Loucy (cell line): ENCODE measurements at regions not wholly inside any gene's neighbourhood (a gene's known extent, or its start where the extent isn't known, plus 50 kb on each side); places are given as distances from the start of the nearest gene placed in this dataset.

Source experiments
- H2AFZ ChIP-seq: fragments of 200-600 bp; sonication (generic); 2 replicates; pipeline ENCODE4 v1.6.0; 2016; ENCODE audit warnings: antibody characterized with exemption, mild to moderate bottlenecking, low read length, moderate library complexity
- H3F3A ChIP-seq: fragments of 200-600 bp; 2 replicates; pipeline ENCODE4 v1.6.0; 2016; ENCODE audit warnings: antibody characterized with exemption, low read depth, mild to moderate bottlenecking
- H3K27me3 ChIP-seq: fragments of 200-600 bp; sonication (generic); 2 replicates; pipeline ENCODE4 v1.6.1; 2014; ENCODE audit warnings: low read length, mild to moderate bottlenecking; ENCODE audit not compliant: insufficient read depth, poor library complexity, severe bottlenecking
- H3K36me3 ChIP-seq: fragments of 200-600 bp; sonication (generic); 2 replicates; pipeline ENCODE4 v1.6.1; 2016; ENCODE audit warnings: low read length; ENCODE audit not compliant: insufficient read depth
- H3K4me1 ChIP-seq: fragments of 200-600 bp; sonication (generic); 2 replicates; pipeline ENCODE4 v1.5.1; 2014; ENCODE audit warnings: low read length, mild to moderate bottlenecking; ENCODE audit not compliant: insufficient read depth, poor library complexity, severe bottlenecking
- H3K4me2 ChIP-seq: fragments of 200-600 bp; sonication (generic); 2 replicates; pipeline ENCODE4 v1.6.0; 2014; ENCODE audit warnings: antibody characterized with exemption, low read length, low read depth, mild to moderate bottlenecking; ENCODE audit not compliant: poor library complexity, severe bottlenecking
- H3K4me3 ChIP-seq: fragments of 200-600 bp; sonication (generic); 2 replicates; pipeline ENCODE4 v1.5.1; 2014; ENCODE audit warnings: low read length, mild to moderate bottlenecking, mixed read lengths; ENCODE audit not compliant: poor library complexity, severe bottlenecking
- H3K79me2 ChIP-seq: fragments of 200-600 bp; sonication (generic); 2 replicates; pipeline ENCODE4 v1.6.1; 2014; ENCODE audit warnings: low read length; ENCODE audit not compliant: insufficient read depth
- H3K9ac ChIP-seq: fragments of 200-600 bp; sonication (generic); 2 replicates; pipeline ENCODE4 v1.6.0; 2014; ENCODE audit warnings: mild to moderate bottlenecking, low read depth, low read length, moderate library complexity; ENCODE audit not compliant: poor library complexity, severe bottlenecking
- H3K9me2 ChIP-seq: fragments of 200-600 bp; sonication (generic); replicated peaks from 2 replicates; pipeline ENCODE4 v1.6.1; 2016; ENCODE audit warnings: low read depth, low read length, mixed read lengths
- H3K9me3 ChIP-seq: fragments of 200-600 bp; sonication (generic); 2 replicates; pipeline ENCODE4 v1.6.1; 2014; ENCODE audit warnings: mild to moderate bottlenecking, antibody characterized with exemption, low read length, low read depth; ENCODE audit not compliant: insufficient read depth
- H4K20me1 ChIP-seq: fragments of 200-600 bp; sonication (generic); 2 replicates; pipeline ENCODE4 v1.6.0; 2014; ENCODE audit warnings: antibody characterized with exemption, low read length, mild to moderate bottlenecking; ENCODE audit not compliant: insufficient read depth, poor library complexity, severe bottlenecking
- EZH2phosphoT487 ChIP-seq: fragments of 200-600 bp; IDR thresholded peaks from 2 replicates; pipeline ENCODE4 v1.6.1; 2018; ENCODE audit warnings: antibody characterized with exemption, mild to moderate bottlenecking, moderate library complexity, borderline replicate concordance
- TF ChIP-seq, protein P1 (sequence below): fragments of 200-600 bp; sonication (generic); conservative IDR thresholded peaks from 2 replicates; pipeline ENCODE4 v1.5.1; 2014; ENCODE audit warnings: mild to moderate bottlenecking, antibody characterized with exemption, low read length

DNA sequence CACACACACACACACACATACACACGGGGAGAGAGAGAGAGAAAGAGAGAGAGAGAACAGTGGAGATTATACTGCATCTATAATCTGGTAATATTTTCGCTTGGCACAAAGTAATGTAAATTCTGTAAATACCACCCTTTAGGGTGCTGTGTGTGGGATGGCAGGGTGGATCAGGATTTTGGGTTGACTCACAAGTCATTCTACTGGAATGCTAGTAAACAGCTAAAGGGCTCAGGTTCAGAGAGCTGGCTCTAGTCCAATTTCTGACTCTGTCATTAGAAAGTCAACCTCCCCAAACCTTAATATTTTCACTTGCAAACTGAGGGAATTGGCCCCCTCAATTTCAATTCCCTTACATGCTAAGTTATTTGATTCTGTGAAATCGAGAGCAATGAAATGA, 308.3 kb downstream of the TSN start:
- TF ChIP-seq, protein P1, sequence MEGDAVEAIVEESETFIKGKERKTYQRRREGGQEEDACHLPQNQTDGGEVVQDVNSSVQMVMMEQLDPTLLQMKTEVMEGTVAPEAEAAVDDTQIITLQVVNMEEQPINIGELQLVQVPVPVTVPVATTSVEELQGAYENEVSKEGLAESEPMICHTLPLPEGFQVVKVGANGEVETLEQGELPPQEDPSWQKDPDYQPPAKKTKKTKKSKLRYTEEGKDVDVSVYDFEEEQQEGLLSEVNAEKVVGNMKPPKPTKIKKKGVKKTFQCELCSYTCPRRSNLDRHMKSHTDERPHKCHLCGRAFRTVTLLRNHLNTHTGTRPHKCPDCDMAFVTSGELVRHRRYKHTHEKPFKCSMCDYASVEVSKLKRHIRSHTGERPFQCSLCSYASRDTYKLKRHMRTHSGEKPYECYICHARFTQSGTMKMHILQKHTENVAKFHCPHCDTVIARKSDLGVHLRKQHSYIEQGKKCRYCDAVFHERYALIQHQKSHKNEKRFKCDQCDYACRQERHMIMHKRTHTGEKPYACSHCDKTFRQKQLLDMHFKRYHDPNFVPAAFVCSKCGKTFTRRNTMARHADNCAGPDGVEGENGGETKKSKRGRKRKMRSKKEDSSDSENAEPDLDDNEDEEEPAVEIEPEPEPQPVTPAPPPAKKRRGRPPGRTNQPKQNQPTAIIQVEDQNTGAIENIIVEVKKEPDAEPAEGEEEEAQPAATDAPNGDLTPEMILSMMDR = no peak
- no peak for TF ChIP-seq EZH2phosphoT487
- Histone ChIP-seq H3K9ac (no peak overlapping the region), H3K36me3 (no peaks in the 10 kb centered on the region), H3K4me1 (no peaks in the 10 kb centered on the region), H4K20me1 (no peaks in the 10 kb centered on the region), H3K4me2 (no peak overlapping the region), H3K9me2 (no peaks in the 10 kb centered on the region), H3K4me3 (no peak overlapping the region), H2AFZ (no peak overlapping the region), H3F3A (no peaks in the 10 kb centered on the region), H3K27me3 (no peaks in the 10 kb centered on the region), H3K79me2 (no peaks in the 10 kb centered on the region), H3K9me3 (no peaks in the 10 kb centered on the region)

DNA sequence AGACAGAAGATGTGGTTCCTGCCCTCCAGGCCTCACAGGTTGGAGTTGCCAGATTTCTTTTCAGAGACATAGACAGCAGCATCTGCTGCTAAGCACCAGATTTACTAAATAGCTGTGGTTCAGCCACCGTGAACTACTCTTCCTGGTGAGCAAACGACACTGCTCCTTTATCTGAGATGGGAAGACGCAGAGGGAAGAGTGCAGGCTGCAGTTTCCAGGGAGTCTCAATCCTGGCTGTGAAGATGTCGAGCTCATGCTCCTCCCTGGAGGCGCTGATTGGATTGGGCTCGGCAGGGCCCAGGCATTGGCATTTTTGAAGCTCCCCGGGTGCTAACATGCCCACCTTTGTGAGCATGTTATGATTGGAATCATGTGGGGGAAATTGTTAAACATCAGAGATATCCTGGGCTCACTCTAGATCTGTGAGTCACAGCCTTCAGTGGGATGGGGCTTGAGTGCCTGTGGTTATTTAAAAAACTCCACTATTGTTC, 314.8 kb downstream of the TSN start:
- Histone ChIP-seq H3K9ac (no peak overlapping the region), H3K4me3 (no peak overlapping the region), H3K4me2 (no peak overlapping the region), H3K27me3 (no peaks in the 10 kb centered on the region), H4K20me1 (no peaks in the 10 kb centered on the region), H3K36me3 (no peaks in the 10 kb centered on the region), H3K9me3 (no peaks in the 10 kb centered on the region), H3K79me2 (no peaks in the 10 kb centered on the region), H3K4me1 (no peaks in the 10 kb centered on the region), H2AFZ (no peak overlapping the region), H3K9me2 (no peaks in the 10 kb centered on the region), H3F3A (no peaks in the 10 kb centered on the region)
- TF ChIP-seq EZH2phosphoT487 = no peak
- TF ChIP-seq, protein P1 = no peak

DNA sequence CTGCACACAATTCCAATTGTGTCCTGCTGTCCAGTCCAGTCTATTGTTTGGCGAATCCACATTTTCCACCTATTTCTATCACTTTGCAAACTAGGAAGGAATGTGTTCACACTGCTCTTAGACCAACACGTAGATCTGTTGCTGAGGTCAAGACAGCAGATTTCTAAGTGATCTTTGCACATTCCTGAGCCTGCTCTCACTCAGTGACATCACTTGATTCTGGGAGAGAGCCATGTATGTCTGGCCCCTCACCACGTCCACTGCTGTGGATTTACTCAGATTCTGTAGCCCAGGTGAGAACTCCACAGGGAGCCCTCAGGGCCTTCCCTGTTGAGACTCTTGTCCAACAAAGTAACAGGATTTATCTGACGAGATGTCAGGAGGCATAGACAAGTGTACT, 317.2 kb downstream of the TSN start:
- Histone ChIP-seq H3K27me3 (no peaks in the 10 kb centered on the region), H3K9me3 (no peaks in the 10 kb centered on the region), H3F3A (no peaks in the 10 kb centered on the region), H2AFZ (no peak overlapping the region), H3K79me2 (no peaks in the 10 kb centered on the region), H3K9me2 (no peaks in the 10 kb centered on the region), H3K4me1 (no peaks in the 10 kb centered on the region), H4K20me1 (no peaks in the 10 kb centered on the region), H3K4me2 (no peak overlapping the region), H3K4me3 (no peak overlapping the region), H3K9ac (no peak overlapping the region), H3K36me3 (no peaks in the 10 kb centered on the region)
- TF ChIP-seq, protein P1 = no peak
- TF ChIP-seq EZH2phosphoT487 = no peak
